Neural progenitor cell (in vitro differentiated cells): ENCODE measurements at regions not wholly inside any gene's neighbourhood (a gene's known extent, or its start where the extent isn't known, plus 50 kb on each side); places are given as distances from the start of the nearest gene placed in this dataset.

Source experiments
- DNase-seq: peaks from one replicate; pipeline ENCODE4 v3.0.0-alpha.2; 2016; ENCODE audit warnings: low spot score
- H2AFZ ChIP-seq: fragments of 200-600 bp; sonication (generic); replicated peaks from 2 replicates; pipeline ENCODE4 v1.6.1; 2016; ENCODE audit warnings: antibody characterized with exemption
- H3F3A ChIP-seq: fragments of 200-600 bp; sonication (generic); 2 replicates; pipeline ENCODE4 v1.6.1; 2016; ENCODE audit warnings: antibody characterized with exemption, low read depth
- H3K27ac ChIP-seq: fragments of 200-600 bp; sonication (generic); 2 replicates; pipeline ENCODE4 v1.5.1; 2016; ENCODE audit warnings: mild to moderate bottlenecking
- H3K27me3 ChIP-seq: fragments of 200-600 bp; sonication (generic); 2 replicates; pipeline ENCODE4 v1.6.1; 2016; ENCODE audit warnings: mild to moderate bottlenecking, moderate library complexity
- H3K36me3 ChIP-seq: fragments of 200-600 bp; sonication (generic); 2 replicates; pipeline ENCODE4 v1.5.1; 2016
- H3K4me1 ChIP-seq: fragments of 200-600 bp; sonication (generic); 2 replicates; pipeline ENCODE4 v1.6.1; 2016; ENCODE audit warnings: mixed run types
- H3K4me2 ChIP-seq: fragments of 200-600 bp; sonication (generic); 2 replicates; pipeline ENCODE4 v1.6.1; 2016
- H3K4me3 ChIP-seq: fragments of 200-600 bp; sonication (generic); 2 replicates; pipeline ENCODE4 v1.5.1; 2016
- H3K79me2 ChIP-seq: fragments of 200-600 bp; sonication (generic); 2 replicates; pipeline ENCODE4 v1.6.1; 2016; ENCODE audit warnings: low read depth
- H3K9ac ChIP-seq: fragments of 200-600 bp; sonication (generic); 2 replicates; pipeline ENCODE4 v1.6.1; 2016
- H3K9me3 ChIP-seq: fragments of 200-600 bp; sonication (generic); 2 replicates; pipeline ENCODE4 v1.5.1; 2016; ENCODE audit warnings: low read depth
- H4K20me1 ChIP-seq: fragments of 200-600 bp; sonication (generic); 2 replicates; pipeline ENCODE4 v1.6.1; 2016; ENCODE audit warnings: low read depth
- H3K27ac Mint-ChIP-seq: 3 replicates; pipeline ENCODE4 v1.8.0; 2021; ENCODE audit warnings: mixed read lengths
- H3K27me3 Mint-ChIP-seq: 2 replicates; pipeline ENCODE4 v1.8.0; 2022; ENCODE audit warnings: low read depth, mild to moderate bottlenecking, inconsistent platforms, moderate library complexity, mixed read lengths; ENCODE audit not compliant: insufficient read depth
- H3K36me3 Mint-ChIP-seq: 3 replicates; pipeline ENCODE4 v1.8.0; 2021; ENCODE audit warnings: mixed read lengths
- H3K4me1 Mint-ChIP-seq: 3 replicates; pipeline ENCODE4 v1.8.0; 2021; ENCODE audit warnings: mixed read lengths
- H3K4me3 Mint-ChIP-seq: 3 replicates; pipeline ENCODE4 v1.8.0; 2021; ENCODE audit warnings: mild to moderate bottlenecking, moderate library complexity, mixed read lengths
- H3K9me3 Mint-ChIP-seq: 3 replicates; pipeline ENCODE4 v1.8.0; 2020; ENCODE audit warnings: mixed read lengths
- EZH2 ChIP-seq: fragments of 200-600 bp; sonication (generic); IDR thresholded peaks from 2 replicates; pipeline ENCODE4 v1.6.1; 2017; ENCODE audit warnings: antibody characterized with exemption, mild to moderate bottlenecking, moderate library complexity
- EZH2phosphoT487 ChIP-seq: fragments of 200-600 bp; sonication (generic); IDR thresholded peaks from 2 replicates; pipeline ENCODE4 v1.6.1; 2017; ENCODE audit warnings: antibody characterized with exemption
- TF ChIP-seq, protein P1 (sequence below): fragments of 200-600 bp; sonication (generic); IDR thresholded peaks from 2 replicates; pipeline ENCODE4 v1.5.1; 2017; ENCODE audit warnings: antibody characterized with exemption, mild to moderate bottlenecking

DNA sequence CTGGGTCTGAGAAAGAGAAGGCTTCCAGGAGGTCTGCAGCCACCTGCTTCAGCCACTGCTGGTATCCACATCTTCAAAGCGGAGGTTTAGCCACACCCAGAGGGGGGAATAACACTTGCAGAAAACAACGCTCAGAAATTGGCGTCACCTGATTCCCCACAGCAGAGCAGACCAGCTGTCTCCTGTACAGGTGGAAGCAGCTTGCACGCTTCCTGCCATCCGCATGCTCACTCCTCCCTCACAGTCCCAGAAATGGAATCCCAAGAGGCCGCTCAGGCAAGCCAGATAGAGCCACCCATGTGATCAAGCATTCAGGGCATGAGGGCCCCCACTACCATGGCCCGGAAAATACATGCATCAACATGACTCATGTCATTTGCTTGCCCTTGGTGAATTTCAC is 112.2 kb upstream of the DIO3 start:
- no peaks in the 10 kb centered on the region for H3F3A ChIP-seq
- no peak for TF ChIP-seq EZH2
- no peak for TF ChIP-seq EZH2phosphoT487
- TF ChIP-seq, protein P1, sequence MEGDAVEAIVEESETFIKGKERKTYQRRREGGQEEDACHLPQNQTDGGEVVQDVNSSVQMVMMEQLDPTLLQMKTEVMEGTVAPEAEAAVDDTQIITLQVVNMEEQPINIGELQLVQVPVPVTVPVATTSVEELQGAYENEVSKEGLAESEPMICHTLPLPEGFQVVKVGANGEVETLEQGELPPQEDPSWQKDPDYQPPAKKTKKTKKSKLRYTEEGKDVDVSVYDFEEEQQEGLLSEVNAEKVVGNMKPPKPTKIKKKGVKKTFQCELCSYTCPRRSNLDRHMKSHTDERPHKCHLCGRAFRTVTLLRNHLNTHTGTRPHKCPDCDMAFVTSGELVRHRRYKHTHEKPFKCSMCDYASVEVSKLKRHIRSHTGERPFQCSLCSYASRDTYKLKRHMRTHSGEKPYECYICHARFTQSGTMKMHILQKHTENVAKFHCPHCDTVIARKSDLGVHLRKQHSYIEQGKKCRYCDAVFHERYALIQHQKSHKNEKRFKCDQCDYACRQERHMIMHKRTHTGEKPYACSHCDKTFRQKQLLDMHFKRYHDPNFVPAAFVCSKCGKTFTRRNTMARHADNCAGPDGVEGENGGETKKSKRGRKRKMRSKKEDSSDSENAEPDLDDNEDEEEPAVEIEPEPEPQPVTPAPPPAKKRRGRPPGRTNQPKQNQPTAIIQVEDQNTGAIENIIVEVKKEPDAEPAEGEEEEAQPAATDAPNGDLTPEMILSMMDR = no peak
- no peak overlapping the region for H3K27ac ChIP-seq
- H3K36me3 ChIP-seq = no peaks in the 10 kb centered on the region
- H4K20me1 ChIP-seq = no peaks in the 10 kb centered on the region
- no peak overlapping the region for H3K4me2 ChIP-seq
- no peak overlapping the region for H3K4me3 Mint-ChIP-seq
- H3K9me3 Mint-ChIP-seq = peaks cover 9% of the 10 kb centered on the region
- no peaks in the 10 kb centered on the region for H3K4me1 ChIP-seq
- peaks cover 27% of the 10 kb centered on the region for H3K27me3 ChIP-seq
- no peaks in the 10 kb centered on the region for H3K9me3 ChIP-seq
- DNase-seq = no peak
- H3K27me3 Mint-ChIP-seq = peaks cover 9% of the 10 kb centered on the region
- H3K27ac Mint-ChIP-seq = no peak overlapping the region
- H2AFZ ChIP-seq = no peak overlapping the region
- no peaks in the 10 kb centered on the region for H3K79me2 ChIP-seq
- H3K4me1 Mint-ChIP-seq = no peaks in the 10 kb centered on the region
- no peak overlapping the region for H3K9ac ChIP-seq
- no peak overlapping the region for H3K4me3 ChIP-seq
- H3K36me3 Mint-ChIP-seq = no peaks in the 10 kb centered on the region

DNA sequence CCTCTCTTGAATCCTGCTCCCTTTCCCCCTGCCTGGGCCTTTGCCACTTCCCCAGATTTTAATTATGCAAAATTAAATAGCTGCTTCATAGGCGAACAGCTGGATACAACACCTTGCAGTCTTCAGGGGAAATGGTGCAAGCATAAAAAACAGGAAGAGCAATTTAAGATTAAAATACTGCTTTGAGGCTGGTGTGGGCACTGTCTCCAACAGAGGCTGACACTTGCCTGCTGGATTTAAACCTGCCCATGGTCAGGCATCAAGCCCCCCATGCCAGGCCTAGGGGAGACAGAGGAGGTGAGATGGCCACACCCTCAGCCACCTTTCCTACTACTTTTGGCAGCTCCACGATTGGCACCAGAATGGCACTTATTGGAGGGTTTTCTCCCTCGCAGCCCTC is 110.1 kb upstream of the DIO3 start:
- H2AFZ ChIP-seq = no peak overlapping the region
- no peaks in the 10 kb centered on the region for H3K36me3 Mint-ChIP-seq

DNA sequence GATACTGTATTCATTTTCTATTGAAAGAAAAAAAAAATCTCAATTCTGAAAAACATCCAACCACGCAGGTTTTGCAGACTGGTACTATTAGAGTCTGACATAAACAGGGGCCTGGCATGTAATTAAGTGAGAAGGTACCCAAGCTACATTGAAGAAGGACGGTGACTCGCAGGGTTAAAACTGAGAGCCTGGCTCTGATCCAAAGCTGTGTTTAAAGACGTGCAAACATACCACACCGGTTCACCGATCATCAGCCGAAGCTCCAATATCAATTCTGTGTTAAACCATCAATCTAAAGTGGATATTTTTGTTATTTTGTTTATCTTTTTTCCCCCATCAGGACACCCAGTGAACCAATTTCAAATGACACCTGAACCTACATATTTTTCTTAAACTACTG is 108.1 kb upstream of the DIO3 start:
- no peak overlapping the region for H3K27ac ChIP-seq
- peaks cover 25% of the 10 kb centered on the region for H3F3A ChIP-seq
- H3K79me2 ChIP-seq = no peaks in the 10 kb centered on the region
- peaks cover 30% of the 10 kb centered on the region for H3K27me3 Mint-ChIP-seq
- H2AFZ ChIP-seq = no peak overlapping the region
- H3K4me1 Mint-ChIP-seq = peaks cover 21% of the 10 kb centered on the region
- TF ChIP-seq EZH2 (no peak), EZH2phosphoT487 (no peak)
- TF ChIP-seq, protein P1 = no peak
- peaks cover 19% of the 10 kb centered on the region for H3K4me1 ChIP-seq
- no peaks in the 10 kb centered on the region for H3K36me3 ChIP-seq
- H3K36me3 Mint-ChIP-seq = no peaks in the 10 kb centered on the region
- H4K20me1 ChIP-seq = peaks cover 28% of the 10 kb centered on the region
- no peak overlapping the region for H3K4me2 ChIP-seq
- DNase-seq = no peak
- no peak overlapping the region for H3K9ac ChIP-seq
- H3K27ac Mint-ChIP-seq = no peak overlapping the region
- H3K9me3 Mint-ChIP-seq = peaks cover 13% of the 10 kb centered on the region
- no peak overlapping the region for H3K4me3 ChIP-seq
- H3K9me3 ChIP-seq = no peaks in the 10 kb centered on the region
- H3K4me3 Mint-ChIP-seq = no peak overlapping the region
- H3K27me3 ChIP-seq = peaks cover 69% of the 10 kb centered on the region

More for the DNA sequence above, 110.1 kb upstream of the DIO3 start:
- H3K4me1 Mint-ChIP-seq = peaks cover 12% of the 10 kb centered on the region
- no peak overlapping the region for H3K27ac Mint-ChIP-seq
- peaks cover 13% of the 10 kb centered on the region for H3K9me3 Mint-ChIP-seq
- H3K27me3 ChIP-seq = peaks cover 48% of the 10 kb centered on the region
- no peak overlapping the region for H3K4me3 ChIP-seq
- no peak overlapping the region for H3K9ac ChIP-seq
- no peak overlapping the region for H3K27ac ChIP-seq
- no peak overlapping the region for H3K4me3 Mint-ChIP-seq
- DNase-seq = no peak
- H3F3A ChIP-seq = peaks cover 7% of the 10 kb centered on the region
- H3K79me2 ChIP-seq = no peaks in the 10 kb centered on the region
- H3K4me2 ChIP-seq = no peak overlapping the region
- no peaks in the 10 kb centered on the region for H3K36me3 ChIP-seq
- peaks cover 10% of the 10 kb centered on the region for H4K20me1 ChIP-seq
- peaks cover 23% of the 10 kb centered on the region for H3K27me3 Mint-ChIP-seq
- peaks cover 4% of the 10 kb centered on the region for H3K4me1 ChIP-seq
- no peaks in the 10 kb centered on the region for H3K9me3 ChIP-seq
- no peak for TF ChIP-seq EZH2
- TF ChIP-seq EZH2phosphoT487 = no peak
- TF ChIP-seq, protein P1 = no peak
